ENCODE measurements at regions not wholly inside any gene's neighbourhood (a gene's known extent, or its start where the extent isn't known, plus 50 kb on each side); places are given as distances from the start of the nearest gene placed in this dataset.

DNA sequence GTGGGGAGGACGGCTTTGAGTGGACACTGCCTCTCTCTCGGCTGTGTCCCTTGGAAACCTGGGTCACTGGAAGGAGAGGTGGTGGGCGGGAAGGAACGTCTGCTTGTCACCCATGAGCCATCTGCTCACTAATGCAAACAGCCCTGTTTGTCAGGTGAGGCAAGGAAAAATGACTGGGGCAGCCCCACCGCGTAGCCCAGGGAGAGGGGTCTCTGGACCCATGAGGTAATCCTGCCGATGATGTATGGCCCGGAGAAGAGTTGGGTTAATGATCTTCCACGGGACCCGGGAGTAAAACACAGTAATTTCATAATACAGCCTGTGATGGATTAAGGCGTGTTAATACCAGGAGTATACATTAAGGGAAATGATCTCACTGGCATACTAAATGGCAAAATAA is 197.0 kb downstream of the CYLD start:
- TF ChIP-seq, protein P1, sequence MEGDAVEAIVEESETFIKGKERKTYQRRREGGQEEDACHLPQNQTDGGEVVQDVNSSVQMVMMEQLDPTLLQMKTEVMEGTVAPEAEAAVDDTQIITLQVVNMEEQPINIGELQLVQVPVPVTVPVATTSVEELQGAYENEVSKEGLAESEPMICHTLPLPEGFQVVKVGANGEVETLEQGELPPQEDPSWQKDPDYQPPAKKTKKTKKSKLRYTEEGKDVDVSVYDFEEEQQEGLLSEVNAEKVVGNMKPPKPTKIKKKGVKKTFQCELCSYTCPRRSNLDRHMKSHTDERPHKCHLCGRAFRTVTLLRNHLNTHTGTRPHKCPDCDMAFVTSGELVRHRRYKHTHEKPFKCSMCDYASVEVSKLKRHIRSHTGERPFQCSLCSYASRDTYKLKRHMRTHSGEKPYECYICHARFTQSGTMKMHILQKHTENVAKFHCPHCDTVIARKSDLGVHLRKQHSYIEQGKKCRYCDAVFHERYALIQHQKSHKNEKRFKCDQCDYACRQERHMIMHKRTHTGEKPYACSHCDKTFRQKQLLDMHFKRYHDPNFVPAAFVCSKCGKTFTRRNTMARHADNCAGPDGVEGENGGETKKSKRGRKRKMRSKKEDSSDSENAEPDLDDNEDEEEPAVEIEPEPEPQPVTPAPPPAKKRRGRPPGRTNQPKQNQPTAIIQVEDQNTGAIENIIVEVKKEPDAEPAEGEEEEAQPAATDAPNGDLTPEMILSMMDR (IDR thresholded peaks at IDR 0.05), result no peak
- no peak for TF ChIP-seq POLR2A (IDR thresholded peaks at IDR 0.05)

Measured in heart left ventricle (tissue), 13 donors.